ENCODE measurements at regions not wholly inside any gene's neighbourhood (a gene's known extent, or its start where the extent isn't known, plus 50 kb on each side); places are given as distances from the start of the nearest gene placed in this dataset.
"Not testable (repeated sequence)": the region's sequence is repeated elsewhere in the genome, so short reads cannot be mapped to it uniquely, and the experiment has no call there.

DNA sequence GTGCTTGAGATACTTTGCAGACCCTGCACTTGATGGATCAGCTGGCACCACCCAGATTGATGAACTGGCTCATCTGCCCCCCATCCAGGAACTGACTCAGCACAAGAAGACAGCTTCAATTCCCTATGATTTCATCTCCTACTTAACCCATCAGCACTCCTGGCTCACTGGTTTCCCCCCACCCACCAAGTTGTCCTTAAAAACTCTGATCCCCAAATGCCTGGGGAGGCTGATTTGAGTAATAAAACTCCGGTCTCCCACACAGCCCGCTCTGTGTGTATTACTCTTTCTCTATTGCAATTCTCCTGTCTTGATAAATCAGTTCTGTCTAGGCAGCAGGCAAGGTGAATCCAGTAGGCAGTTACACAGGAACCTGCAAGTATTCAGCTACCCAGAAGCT, 102.1 kb upstream of the TMTC4 start:
- DNase-seq (ENCODE audit: low spot score); ATAC-seq: not testable (repeated sequence)

- DNase-seq (ENCODE audit: low spot score) (no peak), ATAC-seq (no peak)
These were observed 99.5 kb upstream of the TMTC4 start for GRCh38 chr13:100773923-100774663.

DNA sequence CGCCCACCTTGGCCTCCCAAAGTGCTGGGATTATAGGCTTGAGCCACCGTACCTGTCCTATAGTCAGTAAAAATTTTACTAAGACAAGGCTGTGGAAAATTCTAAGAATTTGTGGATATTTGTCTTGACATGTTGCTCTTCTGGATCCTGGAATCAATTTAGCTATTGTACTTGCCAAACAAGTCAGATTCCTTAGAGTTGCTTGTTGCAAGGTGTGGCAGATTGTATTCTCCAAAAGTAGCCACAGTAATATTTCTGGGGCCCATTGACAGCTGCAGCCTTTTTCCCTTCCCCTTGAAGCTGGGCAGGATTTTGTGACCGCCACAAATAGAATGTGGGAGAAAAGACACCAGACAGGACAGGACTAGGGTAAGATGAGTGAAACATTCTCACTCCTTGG, 98.8 kb upstream of the TMTC4 start:
- ATAC-seq (no peak), DNase-seq (ENCODE audit: low spot score) (no peak)

DNA sequence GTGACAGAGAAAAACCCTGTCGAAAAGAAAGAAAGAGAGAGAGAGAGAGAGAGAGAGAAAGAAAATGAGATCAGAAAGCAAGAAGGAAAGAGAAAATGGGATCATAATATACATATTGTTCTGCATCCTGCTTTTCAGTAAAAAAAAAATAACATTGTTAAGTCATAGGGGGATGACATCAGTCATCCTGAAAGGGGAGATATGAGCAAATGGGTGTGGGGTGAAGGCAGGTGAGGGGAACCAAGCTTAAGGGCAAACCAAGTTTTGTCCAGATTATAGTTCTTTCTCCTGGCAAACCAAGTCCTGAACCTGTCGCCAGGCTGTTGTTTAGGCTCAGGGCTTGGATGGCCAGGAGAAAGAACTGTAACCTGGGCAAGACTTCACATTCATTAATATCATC, 92.6 kb upstream of the TMTC4 start:
- DNase-seq (ENCODE audit: low spot score): no peak
- ATAC-seq: no peak

DNA sequence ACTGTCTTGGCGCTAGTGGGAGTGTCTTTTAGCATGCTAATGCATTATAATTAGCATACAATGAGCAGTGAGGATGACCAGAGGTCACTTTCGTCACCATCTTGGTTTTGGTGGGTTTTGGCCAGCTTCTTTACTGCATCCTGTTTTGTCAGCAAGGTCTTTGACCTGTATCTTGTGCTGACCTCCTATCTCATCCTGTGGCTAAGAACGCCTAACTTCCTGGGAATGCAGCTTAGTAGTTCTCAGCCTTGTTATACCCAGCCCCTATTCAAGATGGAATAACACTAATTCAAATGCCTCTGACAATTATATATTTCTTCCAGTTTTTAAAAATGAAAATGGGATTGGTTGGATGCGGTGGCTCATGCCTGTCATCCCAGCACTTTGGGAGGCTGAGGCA, 92.0 kb upstream of the TMTC4 start:
- not testable (repeated sequence) for DNase-seq (ENCODE audit: low spot score); ATAC-seq

DNA sequence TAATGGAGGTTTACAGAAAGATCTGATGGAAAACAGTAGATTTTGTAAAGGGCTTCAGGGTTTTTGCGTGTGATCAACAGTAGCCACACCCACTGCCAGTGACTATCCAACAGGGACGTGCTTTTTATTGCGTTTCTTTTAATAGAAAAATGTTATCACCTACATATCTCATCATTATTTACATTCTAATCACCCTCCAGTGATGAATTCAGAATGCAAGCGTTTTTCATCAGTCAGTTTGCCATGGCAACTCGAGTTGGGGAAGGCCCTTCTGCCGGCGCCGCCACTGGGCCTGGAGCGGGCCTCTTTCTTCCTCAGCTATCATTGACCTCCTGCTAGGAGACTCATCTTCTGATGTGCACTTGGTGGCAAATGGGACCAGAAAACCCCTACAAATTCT, 90.3 kb upstream of the TMTC4 start:
- DNase-seq (ENCODE audit: low spot score) (no peak), ATAC-seq (no peak)

GRCh38 chr13:100762126-100762525, 87.5 kb upstream of the TMTC4 start:
- ATAC-seq; DNase-seq (ENCODE audit: low spot score): not testable (repeated sequence)

GRCh38 chr13:100755891-100756290, 81.3 kb upstream of the TMTC4 start:
- DNase-seq (ENCODE audit: low spot score) (no peak), ATAC-seq (no peak)

DNA sequence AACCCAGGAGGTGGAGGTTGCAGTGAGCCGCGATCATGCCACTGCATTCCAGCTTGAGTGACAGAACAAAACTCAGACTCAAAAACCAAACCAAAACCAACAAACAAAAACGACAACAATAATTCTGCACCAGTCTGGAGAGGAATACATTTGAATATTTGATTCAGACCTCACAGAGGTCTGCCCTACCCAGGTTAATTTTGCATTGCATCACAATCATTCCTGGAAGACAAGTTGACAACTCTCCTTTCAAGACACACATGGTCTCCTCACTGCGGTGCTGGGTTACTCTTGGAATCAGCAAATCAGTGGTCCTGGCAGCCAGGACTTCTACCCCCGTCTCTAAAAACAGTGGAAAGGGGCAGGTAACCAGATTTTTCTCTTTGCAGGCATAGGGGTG, 79.9 kb upstream of the TMTC4 start:
- DNase-seq (ENCODE audit: low spot score) (no peak), ATAC-seq (no peak)

DNA sequence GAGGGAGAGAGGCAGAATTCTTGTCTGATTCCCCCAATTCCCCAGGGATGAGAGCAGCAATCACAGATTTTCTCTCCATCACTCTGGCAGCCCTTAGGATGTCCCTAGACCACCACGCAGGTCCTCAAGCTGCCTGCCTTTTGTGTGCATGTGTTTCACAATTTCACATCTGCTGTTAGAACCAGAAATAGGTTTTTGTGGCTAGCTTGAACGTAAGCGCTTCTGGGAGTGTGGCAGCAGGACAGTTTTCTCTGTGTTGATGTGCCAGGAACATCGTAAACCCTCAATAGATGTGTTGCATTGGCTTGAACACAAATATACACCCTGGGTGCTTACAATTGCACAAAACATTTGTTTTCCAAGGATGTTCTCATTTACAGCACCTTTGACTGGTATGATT, 78.8 kb upstream of the TMTC4 start:
- no peak for ATAC-seq
- no peak for DNase-seq (ENCODE audit: low spot score)

DNA sequence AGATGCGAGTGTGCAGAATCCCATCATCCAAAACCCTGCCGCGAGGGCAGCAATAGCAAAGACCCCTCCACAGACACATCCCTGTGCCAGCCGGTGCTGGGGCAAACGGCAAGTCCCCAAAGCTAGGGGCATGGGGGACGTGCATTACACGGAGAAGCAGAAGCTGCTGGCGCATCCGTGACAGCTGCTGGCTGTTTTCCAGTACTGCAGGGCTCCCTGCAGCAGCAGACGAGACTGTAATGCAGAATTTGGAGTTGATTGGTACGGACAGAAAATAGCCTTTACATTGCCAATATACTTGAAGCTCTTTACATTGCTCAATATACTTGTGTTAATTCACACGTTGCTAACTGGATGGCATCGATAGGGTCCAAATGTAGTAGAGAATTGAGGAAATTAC, 77.2 kb upstream of the TMTC4 start:
- ATAC-seq: no peak
- no peak for DNase-seq (ENCODE audit: low spot score)

GRCh38 chr13:100746953-100747683, 72.5 kb upstream of the TMTC4 start:
- DNase-seq (ENCODE audit: low spot score): no peak

DNA sequence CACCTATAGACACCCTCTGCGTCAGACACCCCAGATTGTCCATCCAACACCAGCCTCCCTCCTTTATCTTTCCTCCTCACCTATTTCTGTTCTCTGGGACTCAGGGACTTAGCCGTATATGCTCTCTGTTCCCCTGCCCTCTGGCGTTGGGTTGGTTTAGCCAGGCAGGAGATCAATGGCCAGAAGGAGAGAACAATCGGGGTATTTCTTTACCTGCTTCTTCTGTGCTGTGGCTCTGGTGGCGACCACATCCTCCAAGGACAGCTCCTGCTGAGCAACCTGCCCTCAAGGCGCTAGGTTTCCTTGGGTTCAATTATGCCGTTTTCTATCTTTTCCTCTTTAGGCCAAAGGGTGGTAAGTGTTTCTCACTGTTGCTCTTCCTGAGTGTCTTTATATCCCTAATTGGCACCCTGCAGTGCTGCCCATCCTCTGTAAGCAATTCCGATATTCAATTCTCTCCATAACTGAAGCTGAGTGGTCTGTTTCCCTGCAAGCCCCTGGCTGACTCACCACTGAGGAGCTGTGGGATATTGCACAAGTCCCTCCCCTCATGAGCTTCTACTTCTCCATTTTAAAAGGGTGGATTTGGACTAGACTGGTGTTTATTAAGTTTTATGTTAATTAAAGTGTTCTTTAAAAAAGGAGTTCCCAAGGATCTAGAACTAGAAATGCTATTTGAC, 63.7 kb upstream of the TMTC4 start:
- ATAC-seq (no peak), DNase-seq (ENCODE audit: low spot score) (no peak)

More at GRCh38 chr13:100746953-100747683, 72.5 kb upstream of the TMTC4 start:
- ATAC-seq: no peak

GRCh38 chr13:100735494-100735893, 60.9 kb upstream of the TMTC4 start:
- no peak for DNase-seq (ENCODE audit: low spot score)
- no peak for ATAC-seq

DNA sequence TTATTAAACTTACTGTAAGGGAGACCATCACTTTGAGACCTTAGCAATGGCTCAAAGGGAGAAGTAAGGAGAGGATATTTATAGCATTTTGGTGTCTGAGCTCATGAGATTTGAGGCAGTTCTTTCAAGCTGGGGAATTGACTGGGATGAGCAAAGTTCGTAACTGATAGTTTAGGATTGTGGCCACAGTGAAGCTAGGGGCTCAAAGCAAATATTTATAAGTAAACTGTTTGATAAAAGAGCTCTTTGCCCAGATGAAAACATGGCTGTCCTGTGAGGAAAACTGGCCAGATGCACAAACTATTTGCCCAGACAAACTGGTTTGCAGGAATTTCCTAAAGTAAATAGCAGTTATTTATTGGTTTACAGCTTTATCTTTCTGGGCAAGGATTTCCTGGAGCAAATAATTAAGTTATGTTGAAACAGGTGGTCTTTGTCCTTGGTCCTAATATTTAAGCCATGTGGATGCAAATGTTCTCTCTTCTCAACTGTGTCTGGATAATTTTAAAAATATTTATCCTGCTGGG, 59.7 kb upstream of the TMTC4 start:
- peak; percentile 95 for ATAC-seq
- DNase-seq (ENCODE audit: low spot score): peak; percentile 75

GRCh38 chr13:100733261-100733660, 58.7 kb upstream of the TMTC4 start:
- DNase-seq (ENCODE audit: low spot score): no peak
- ATAC-seq: no peak

GRCh38 chr13:100728201-100728600, 53.6 kb upstream of the TMTC4 start:
- ATAC-seq (no peak), DNase-seq (ENCODE audit: low spot score) (no peak)

- DNase-seq (ENCODE audit: low spot score) (no peak), ATAC-seq (no peak)
These were observed 50.9 kb upstream of the TMTC4 start for GRCh38 chr13:100725472-100725871.

- ATAC-seq (no peak), DNase-seq (ENCODE audit: low spot score) (no peak)
These were observed 50.0 kb upstream of the TMTC4 start for GRCh38 chr13:100724568-100724967.

Data from left lobe of liver (tissue), 2 donors.